22Rv1 (cell line): ENCODE measurements at regions not wholly inside any gene's neighbourhood (a gene's known extent, or its start where the extent isn't known, plus 50 kb on each side); places are given as distances from the start of the nearest gene placed in this dataset.

Experiments
- H3K27ac ChIP-seq: fragments of 450-650 bp; 2 replicates; pipeline ENCODE4 v1.5.1; 2017
- ZFX ChIP-seq: fragments of 450-650 bp; IDR thresholded peaks from 2 replicates; pipeline ENCODE4 v1.6.1; 2017; ENCODE audit warnings: antibody characterized with exemption, borderline replicate concordance
- TF ChIP-seq, protein P1 (sequence below): fragments of 450-650 bp; IDR thresholded peaks from 2 replicates; pipeline ENCODE4 v1.5.1; 2017; ENCODE audit warnings: mild to moderate bottlenecking

- TF ChIP-seq ZFX: no peak
- TF ChIP-seq, protein P1, sequence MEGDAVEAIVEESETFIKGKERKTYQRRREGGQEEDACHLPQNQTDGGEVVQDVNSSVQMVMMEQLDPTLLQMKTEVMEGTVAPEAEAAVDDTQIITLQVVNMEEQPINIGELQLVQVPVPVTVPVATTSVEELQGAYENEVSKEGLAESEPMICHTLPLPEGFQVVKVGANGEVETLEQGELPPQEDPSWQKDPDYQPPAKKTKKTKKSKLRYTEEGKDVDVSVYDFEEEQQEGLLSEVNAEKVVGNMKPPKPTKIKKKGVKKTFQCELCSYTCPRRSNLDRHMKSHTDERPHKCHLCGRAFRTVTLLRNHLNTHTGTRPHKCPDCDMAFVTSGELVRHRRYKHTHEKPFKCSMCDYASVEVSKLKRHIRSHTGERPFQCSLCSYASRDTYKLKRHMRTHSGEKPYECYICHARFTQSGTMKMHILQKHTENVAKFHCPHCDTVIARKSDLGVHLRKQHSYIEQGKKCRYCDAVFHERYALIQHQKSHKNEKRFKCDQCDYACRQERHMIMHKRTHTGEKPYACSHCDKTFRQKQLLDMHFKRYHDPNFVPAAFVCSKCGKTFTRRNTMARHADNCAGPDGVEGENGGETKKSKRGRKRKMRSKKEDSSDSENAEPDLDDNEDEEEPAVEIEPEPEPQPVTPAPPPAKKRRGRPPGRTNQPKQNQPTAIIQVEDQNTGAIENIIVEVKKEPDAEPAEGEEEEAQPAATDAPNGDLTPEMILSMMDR: no peak
- H3K27ac ChIP-seq: no peak overlapping the region
Measured at GRCh38 chr2:51194656-51195055, 162.7 kb upstream of the NRXN1 start.

GRCh38 chr2:51170273-51170672, 138.3 kb upstream of the NRXN1 start:
- TF ChIP-seq, protein P1: no peak
- no peak for TF ChIP-seq ZFX
- no peak overlapping the region for H3K27ac ChIP-seq

GRCh38 chr2:51165534-51166260, 133.8 kb upstream of the NRXN1 start:
- TF ChIP-seq, protein P1: no peak
- no peak for TF ChIP-seq ZFX
- no peak overlapping the region for H3K27ac ChIP-seq

DNA sequence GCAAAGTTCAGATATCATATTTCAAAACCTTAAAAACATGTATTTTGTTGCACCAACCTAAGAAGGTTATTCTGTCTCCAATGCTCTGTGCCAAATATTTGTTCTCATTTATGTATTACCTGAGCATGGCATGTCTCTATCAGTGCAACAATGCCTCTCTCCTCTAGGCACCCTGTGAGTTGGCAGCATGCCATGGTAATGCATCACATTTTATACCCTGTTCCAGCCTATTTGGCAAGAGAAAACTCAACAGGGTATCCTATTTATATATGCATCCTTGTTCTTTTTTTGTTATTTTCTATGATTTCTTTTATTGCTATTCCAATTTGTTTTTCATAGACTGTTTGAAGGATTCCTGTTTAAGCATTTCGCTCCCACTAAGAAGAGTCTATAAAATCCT, 126.3 kb upstream of the NRXN1 start:
- no peak for TF ChIP-seq ZFX
- TF ChIP-seq, protein P1: no peak
- H3K27ac ChIP-seq: no peak overlapping the region

GRCh38 chr2:51153236-51153635, 121.3 kb upstream of the NRXN1 start:
- TF ChIP-seq, protein P1: no peak
- no peak for TF ChIP-seq ZFX
- no peak overlapping the region for H3K27ac ChIP-seq

- TF ChIP-seq ZFX: no peak
- H3K27ac ChIP-seq: no peak overlapping the region
Measured at GRCh38 chr2:51151490-51152140, 119.7 kb upstream of the NRXN1 start.

GRCh38 chr2:51149725-51150124, 117.8 kb upstream of the NRXN1 start:
- TF ChIP-seq, protein P1: no peak
- TF ChIP-seq ZFX: no peak
- H3K27ac ChIP-seq: no peak overlapping the region
